GM23338 (cell line): ENCODE measurements at regions not wholly inside any gene's neighbourhood (a gene's known extent, or its start where the extent isn't known, plus 50 kb on each side); places are given as distances from the start of the nearest gene placed in this dataset.

Experiments used
- ATAC-seq: fragments of 200-7000 bp; cut with Tn5 transposase; 3 replicates; pipeline ENCODE4 v1.9.1; 2020
- DNase-seq: peaks from one replicate; pipeline ENCODE4 v3.0.0-alpha.2; 2015; ENCODE audit warnings: low spot score
- H2AFZ ChIP-seq: fragments of 200-600 bp; sonication (generic); 2 replicates; pipeline ENCODE4 v1.8.0; 2016; ENCODE audit warnings: antibody characterized with exemption, mild to moderate bottlenecking, moderate library complexity
- H3F3A ChIP-seq: fragments of 200-600 bp; sonication (generic); replicated peaks from 2 replicates; pipeline ENCODE4 v1.8.0; 2017; ENCODE audit warnings: antibody characterized with exemption, mixed run types, low read depth
- H3K27ac ChIP-seq: fragments of 200-600 bp; sonication (generic); 2 replicates; pipeline ENCODE4 v1.6.1; 2016; ENCODE audit warnings: low read depth
- H3K27me3 ChIP-seq: fragments of 200-600 bp; sonication (generic); 2 replicates; pipeline ENCODE4 v1.8.0; 2016; ENCODE audit warnings: mild to moderate bottlenecking, mixed run types, moderate library complexity; ENCODE audit not compliant: insufficient read depth
- H3K36me3 ChIP-seq: fragments of 200-600 bp; sonication (generic); 2 replicates; pipeline ENCODE4 v1.8.0; 2016; ENCODE audit warnings: mild to moderate bottlenecking; ENCODE audit not compliant: insufficient read depth
- H3K4me1 ChIP-seq: fragments of 200-600 bp; sonication (generic); 2 replicates; pipeline ENCODE4 v1.8.0; 2016; ENCODE audit warnings: mild to moderate bottlenecking, moderate library complexity; ENCODE audit not compliant: insufficient read depth
- H3K4me2 ChIP-seq: fragments of 200-600 bp; sonication (generic); 2 replicates; pipeline ENCODE4 v1.7.1; 2017; ENCODE audit warnings: mixed run types
- H3K4me3 ChIP-seq: fragments of 200-600 bp; sonication (generic); 2 replicates; pipeline ENCODE4 v1.6.1; 2016; ENCODE audit warnings: mixed run types
- H3K79me2 ChIP-seq: fragments of 200-600 bp; sonication (generic); replicated peaks from 2 replicates; pipeline ENCODE4 v1.8.0; 2017; ENCODE audit warnings: mild to moderate bottlenecking; ENCODE audit not compliant: insufficient read depth
- H3K9me2 ChIP-seq: fragments of 200-600 bp; sonication (generic); 2 replicates; pipeline ENCODE4 v1.8.0; 2017; ENCODE audit not compliant: insufficient read depth
- H4K20me1 ChIP-seq: fragments of 200-600 bp; sonication (generic); replicated peaks from 2 replicates; pipeline ENCODE4 v1.8.0; 2017; ENCODE audit warnings: mild to moderate bottlenecking; ENCODE audit not compliant: insufficient read depth
- H3K27ac Mint-ChIP-seq: 2 replicates; pipeline ENCODE4 v1.8.0; 2020; ENCODE audit warnings: inconsistent platforms, mild to moderate bottlenecking, moderate library complexity, mixed read lengths
- H3K27me3 Mint-ChIP-seq: 3 replicates; pipeline ENCODE4 v1.8.0; 2022; ENCODE audit warnings: low read depth, mild to moderate bottlenecking, moderate library complexity, mixed read lengths, inconsistent platforms; ENCODE audit not compliant: insufficient read depth, poor library complexity
- H3K36me3 Mint-ChIP-seq: 3 replicates; pipeline ENCODE4 v1.8.0; 2021; ENCODE audit warnings: low read depth, mild to moderate bottlenecking, inconsistent platforms, moderate library complexity, mixed read lengths
- H3K4me1 Mint-ChIP-seq: 3 replicates; pipeline ENCODE4 v1.8.0; 2020; ENCODE audit warnings: mild to moderate bottlenecking, inconsistent platforms, mixed read lengths
- H3K4me3 Mint-ChIP-seq: 3 replicates; pipeline ENCODE4 v1.8.0; 2021; ENCODE audit warnings: moderate library complexity, mild to moderate bottlenecking, inconsistent platforms, mixed read lengths
- H3K9me3 Mint-ChIP-seq: 3 replicates; pipeline ENCODE4 v1.8.0; 2020; ENCODE audit warnings: moderate library complexity, mild to moderate bottlenecking, inconsistent platforms, mixed read lengths
- CREB1 ChIP-seq: fragments of 250-450 bp; sonication (Bioruptor Pico); IDR thresholded peaks from 2 replicates; pipeline ENCODE4 v1.5.0; 2020; ENCODE audit warnings: low read depth, mild to moderate bottlenecking, moderate library complexity
- NANOG ChIP-seq: IDR thresholded peaks from 2 replicates; pipeline ENCODE4 v1.6.1; 2016; ENCODE audit warnings: antibody characterized with exemption, borderline replicate concordance
- REST ChIP-seq: IDR thresholded peaks from one replicate; pipeline ENCODE4 v1.6.1; 2018; ENCODE audit warnings: antibody characterized with exemption; ENCODE audit not compliant: unreplicated experiment
- ZNF331 ChIP-seq: fragments of 250-450 bp; sonication (Bioruptor Pico); IDR thresholded peaks from 2 replicates; pipeline ENCODE4 v1.5.0; 2020; ENCODE audit warnings: low read depth, mild to moderate bottlenecking, moderate library complexity
- ZNF462 ChIP-seq: fragments of 250-450 bp; sonication (Bioruptor Pico); IDR thresholded peaks from 2 replicates; pipeline ENCODE4 v1.5.0; 2020; ENCODE audit warnings: mild to moderate bottlenecking, moderate library complexity

- DNase-seq (no peak), ATAC-seq (no peak)
- Mint-ChIP-seq H3K27ac (no peak overlapping the region), H3K4me1 (peaks cover 11% of the 10 kb centered on the region), H3K9me3 (no peaks in the 10 kb centered on the region; the same call in 2 of the 3 replicates), H3K27me3 (no peaks in the 10 kb centered on the region), H3K36me3 (no peaks in the 10 kb centered on the region; the same call in 2 of the 3 replicates), H3K4me3 (no peak overlapping the region)
- no peak overlapping the region for H3K4me2 ChIP-seq
- no peak overlapping the region for H3K27ac ChIP-seq
- no peaks in the 10 kb centered on the region for H3K79me2 ChIP-seq
- peaks cover 5% of the 10 kb centered on the region; the same call in 1 of the 2 replicates for H3K4me1 ChIP-seq
- no peaks in the 10 kb centered on the region; the same call in 1 of the 2 replicates for H3K9me2 ChIP-seq
- no peaks in the 10 kb centered on the region for H3K27me3 ChIP-seq
- no peaks in the 10 kb centered on the region for H3F3A ChIP-seq
- TF ChIP-seq NANOG (no peak), CREB1 (no peak), REST (no peak), ZNF331 (CRISPR knock-in tag) (no peak), ZNF462 (CRISPR knock-in tag) (no peak)
- no peaks in the 10 kb centered on the region for H3K36me3 ChIP-seq
- H3K4me3 ChIP-seq, result no peak overlapping the region
- no peak overlapping the region for H2AFZ ChIP-seq
- H4K20me1 ChIP-seq, result no peaks in the 10 kb centered on the region
These were observed 132.6 kb downstream of the CEBPB start for GRCh38 chr20:50323209-50323608.
